ENCODE measurements at regions not wholly inside any gene's neighbourhood (a gene's known extent, or its start where the extent isn't known, plus 50 kb on each side); places are given as distances from the start of the nearest gene placed in this dataset.

GRCh38 chr4:25525896-25526295 is 129.8 kb upstream of the SLC34A2 start:
- Histone ChIP-seq H3K4me3 (no peak overlapping the region), H3K27ac (no peak overlapping the region)

DNA sequence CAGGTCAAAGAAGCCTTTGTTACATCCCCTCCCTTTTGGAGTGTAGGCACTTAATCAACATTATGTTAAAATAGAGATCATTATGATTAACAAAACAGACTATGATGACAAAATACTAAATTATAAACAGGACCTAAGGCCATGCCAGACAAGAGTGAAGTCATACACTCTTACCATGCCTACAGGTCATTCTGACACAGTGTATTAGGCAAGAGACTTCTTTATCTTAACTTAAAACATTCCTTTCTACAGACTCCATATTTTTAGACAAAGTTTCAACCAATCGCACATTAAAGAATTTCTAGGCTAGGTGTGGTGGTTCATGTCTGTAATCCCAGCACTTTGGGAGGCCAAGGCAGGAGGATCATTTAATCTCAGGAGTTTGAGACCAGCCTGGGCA is 128.6 kb upstream of the SLC34A2 start:
- no peak overlapping the region for H3K4me3 ChIP-seq
- H3K27ac ChIP-seq: no peak overlapping the region

- H3K27ac ChIP-seq: no peak overlapping the region
- no peak overlapping the region for H3K4me3 ChIP-seq
These were observed 127.3 kb upstream of the SLC34A2 start for GRCh38 chr4:25528391-25528790.

- Histone ChIP-seq H3K27ac (no peak overlapping the region), H3K4me3 (no peak overlapping the region)
These were observed 124.4 kb upstream of the SLC34A2 start for GRCh38 chr4:25531272-25531671.

- Histone ChIP-seq H3K4me3 (no peak overlapping the region), H3K27ac (no peak overlapping the region)
These were observed 123.1 kb upstream of the SLC34A2 start for GRCh38 chr4:25532591-25532990.

DNA sequence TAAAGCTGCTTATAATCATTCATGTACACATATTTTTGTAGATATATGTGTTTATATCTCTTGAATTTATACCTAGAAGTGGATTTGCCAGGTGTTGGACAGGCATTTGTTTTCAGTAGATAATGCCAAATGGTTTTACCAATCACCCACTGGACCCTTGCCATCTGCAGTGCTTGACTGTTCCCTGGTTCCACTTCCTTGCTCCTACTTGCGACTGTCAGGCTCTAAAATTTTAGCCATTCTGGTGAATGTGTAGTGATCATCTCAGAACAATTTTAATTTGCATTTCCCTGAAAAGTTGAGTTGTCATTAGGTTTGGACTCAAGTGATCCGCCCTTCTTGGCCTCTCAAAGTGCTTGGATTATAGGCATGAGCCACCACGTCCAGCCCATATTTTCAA is 122.4 kb upstream of the SLC34A2 start:
- Histone ChIP-seq H3K27ac (no peak overlapping the region), H3K4me3 (no peak overlapping the region)

DNA sequence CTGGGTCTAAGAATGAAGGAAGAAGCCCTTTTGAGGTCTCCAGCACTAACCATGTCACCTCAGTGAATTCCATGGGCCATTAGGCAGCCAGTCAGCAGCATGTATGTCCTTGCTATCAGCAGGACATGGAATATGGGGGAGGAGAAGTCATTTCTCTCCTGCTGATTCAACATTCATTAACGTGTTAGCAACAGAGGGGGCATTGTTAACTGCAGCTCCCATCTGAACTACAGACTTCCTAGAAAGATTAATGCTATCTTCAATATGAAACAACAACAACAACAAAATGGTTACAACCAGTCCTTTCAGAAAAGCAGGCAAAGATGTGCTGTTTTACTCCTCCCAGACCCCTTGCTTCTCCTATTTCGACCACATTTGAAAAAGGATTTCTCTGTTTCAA is 120.4 kb upstream of the SLC34A2 start:
- Histone ChIP-seq H3K4me3 (no peak overlapping the region), H3K27ac (no peak overlapping the region)

- Histone ChIP-seq H3K4me3 (no peak overlapping the region), H3K27ac (no peak overlapping the region)
These were observed 119.8 kb upstream of the SLC34A2 start for GRCh38 chr4:25535701-25536473.

DNA sequence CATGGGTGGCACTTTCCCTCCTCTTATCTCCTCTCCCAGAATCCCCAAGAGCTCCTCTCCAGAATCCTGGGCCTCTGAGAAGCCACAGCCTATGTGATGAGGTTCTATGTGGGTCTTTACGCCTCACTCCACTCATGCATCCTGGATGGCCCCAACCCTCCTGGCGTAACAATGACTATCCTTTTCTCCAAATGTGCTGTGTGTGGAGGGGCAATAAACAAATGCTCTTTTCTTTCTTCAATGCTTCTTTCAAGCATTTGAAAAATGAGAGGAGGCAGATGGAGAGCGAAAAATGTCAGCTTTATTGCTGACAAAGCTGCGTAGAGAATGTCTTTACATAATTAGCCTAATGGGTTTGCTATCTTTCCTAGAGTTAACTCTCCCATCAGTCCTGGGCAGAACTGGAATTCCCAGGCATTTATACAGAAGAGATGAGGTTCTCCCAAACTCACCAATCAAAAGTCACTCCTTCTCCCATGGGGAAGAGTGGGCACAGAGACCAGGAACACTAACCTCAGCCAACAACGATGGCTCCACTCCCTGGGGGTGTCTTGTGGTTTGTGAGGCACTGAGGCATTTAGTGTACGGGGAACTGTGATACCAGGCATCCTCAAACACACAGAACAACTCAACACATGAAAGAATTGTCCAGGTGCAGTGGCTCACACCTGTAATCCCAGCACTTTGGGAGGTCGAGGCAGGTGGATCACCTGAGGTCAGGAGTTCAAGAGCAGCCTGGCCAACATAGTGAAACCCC is 118.9 kb upstream of the SLC34A2 start:
- Histone ChIP-seq H3K27ac (no peak overlapping the region), H3K4me3 (no peak overlapping the region)

DNA sequence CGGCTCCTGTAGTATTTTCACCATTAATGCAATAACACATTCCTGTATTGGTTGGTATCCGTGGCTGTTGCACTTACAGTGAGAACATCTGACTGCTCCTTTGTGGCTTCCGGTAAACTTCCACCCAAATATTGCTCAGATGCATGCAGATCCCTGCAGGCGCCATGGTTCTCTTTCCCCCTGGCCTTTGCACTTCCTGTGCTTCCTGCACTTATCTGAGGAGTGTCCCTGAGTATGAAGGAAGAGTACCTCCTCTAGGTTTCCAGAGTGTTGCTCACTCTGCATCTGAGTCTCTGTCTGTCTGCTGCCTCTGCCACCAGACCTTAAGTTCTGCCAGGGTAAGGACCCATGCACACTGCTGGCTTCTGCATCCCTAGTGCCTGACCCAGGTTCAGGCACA is 117.2 kb upstream of the SLC34A2 start:
- no peak overlapping the region for H3K27ac ChIP-seq
- H3K4me3 ChIP-seq: no peak overlapping the region

DNA sequence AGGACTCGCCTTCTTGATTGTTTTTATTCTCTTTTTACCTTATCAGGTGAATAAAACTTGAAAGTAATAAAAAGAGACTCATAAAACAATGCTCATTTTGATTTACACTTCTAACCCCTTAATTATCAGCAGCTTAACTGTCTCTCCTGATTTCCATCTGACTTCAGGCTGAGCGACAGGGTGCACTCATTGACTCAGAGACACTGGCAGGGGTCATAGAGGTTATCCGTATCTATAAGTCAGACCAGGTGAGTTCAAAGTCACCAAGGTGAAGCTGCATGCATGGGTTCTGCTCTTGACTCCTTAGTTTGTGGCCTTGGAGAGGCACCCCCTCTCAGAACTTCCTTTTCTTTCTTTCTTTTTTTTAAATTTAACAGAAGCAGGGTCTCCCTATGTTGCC is 116.4 kb upstream of the SLC34A2 start:
- Histone ChIP-seq H3K27ac (no peak overlapping the region), H3K4me3 (no peak overlapping the region)

DNA sequence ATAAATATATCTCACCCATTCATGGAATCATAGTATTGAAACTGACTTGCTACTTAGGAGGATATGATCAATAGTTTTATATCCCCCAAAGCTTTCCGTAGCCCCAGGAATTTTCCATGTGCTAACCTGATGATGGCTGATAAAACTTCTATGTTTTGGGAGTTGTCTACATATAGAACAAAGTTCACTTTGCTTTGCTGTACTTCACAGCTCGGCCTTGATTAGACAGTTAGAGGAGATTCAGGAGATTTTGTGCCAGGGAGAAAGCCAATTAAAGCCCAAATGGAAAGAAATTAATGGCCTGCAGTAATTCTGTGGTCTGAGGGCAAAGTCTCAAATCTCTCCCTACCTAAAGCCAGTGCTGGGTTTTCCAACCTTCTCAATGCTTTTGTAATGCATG is 114.9 kb upstream of the SLC34A2 start:
- Histone ChIP-seq H3K27ac (no peak overlapping the region), H3K4me3 (no peak overlapping the region)

GRCh38 chr4:25547343-25547742 is 108.3 kb upstream of the SLC34A2 start:
- Histone ChIP-seq H3K4me3 (no peak overlapping the region), H3K27ac (no peak overlapping the region)

DNA sequence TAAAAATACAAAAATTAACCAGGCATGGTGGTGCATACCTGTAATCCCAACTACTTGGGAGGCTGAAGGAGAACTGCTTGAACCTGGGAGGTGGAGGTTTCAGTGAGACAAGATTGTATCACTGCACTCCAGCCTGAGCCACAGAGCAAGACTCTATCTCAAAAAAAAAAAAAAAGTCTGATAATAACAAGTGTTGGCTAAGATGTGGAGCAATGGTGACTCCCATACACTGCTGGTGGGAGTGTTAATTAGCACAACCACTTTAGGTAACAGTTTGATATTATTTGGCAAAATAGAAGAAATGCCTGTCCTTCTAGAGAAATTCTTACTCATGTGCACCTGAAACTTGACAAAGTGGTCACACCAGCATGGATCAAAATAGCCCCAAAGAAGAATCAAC is 106.2 kb upstream of the SLC34A2 start:
- H3K4me3 ChIP-seq: no peak overlapping the region
- no peak overlapping the region for H3K27ac ChIP-seq

DNA sequence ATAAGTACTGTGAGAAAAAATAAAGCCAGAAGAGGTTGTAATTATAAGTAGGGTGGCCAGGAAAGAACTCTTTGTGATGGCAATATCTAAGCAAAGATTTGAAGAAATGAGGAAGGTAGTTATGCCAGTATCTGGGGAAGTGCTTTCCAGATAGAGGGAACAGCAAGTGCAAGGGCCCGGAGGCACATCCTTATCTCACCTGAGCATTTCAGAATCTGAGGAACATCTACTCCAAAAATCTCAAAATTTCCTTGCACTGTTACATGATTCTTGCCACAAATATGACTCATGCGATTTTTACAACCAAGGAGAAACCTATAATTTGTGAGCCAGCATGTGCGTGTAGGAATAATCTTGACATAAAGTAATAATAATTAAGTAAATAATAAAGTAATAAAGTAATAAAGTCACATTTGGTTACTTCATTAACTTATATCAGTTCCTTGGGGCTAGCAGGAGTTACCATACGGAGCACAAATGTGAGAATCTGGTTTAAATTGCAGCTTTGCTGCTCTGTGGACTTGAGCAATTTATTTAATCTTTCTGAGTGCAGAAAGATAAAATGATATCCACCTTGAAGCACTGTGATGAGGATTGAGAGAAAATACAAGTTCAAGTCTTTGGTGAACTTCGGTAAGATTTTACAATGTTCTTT is 105.1 kb upstream of the SLC34A2 start:
- Histone ChIP-seq H3K27ac (no peak overlapping the region), H3K4me3 (no peak overlapping the region)

DNA sequence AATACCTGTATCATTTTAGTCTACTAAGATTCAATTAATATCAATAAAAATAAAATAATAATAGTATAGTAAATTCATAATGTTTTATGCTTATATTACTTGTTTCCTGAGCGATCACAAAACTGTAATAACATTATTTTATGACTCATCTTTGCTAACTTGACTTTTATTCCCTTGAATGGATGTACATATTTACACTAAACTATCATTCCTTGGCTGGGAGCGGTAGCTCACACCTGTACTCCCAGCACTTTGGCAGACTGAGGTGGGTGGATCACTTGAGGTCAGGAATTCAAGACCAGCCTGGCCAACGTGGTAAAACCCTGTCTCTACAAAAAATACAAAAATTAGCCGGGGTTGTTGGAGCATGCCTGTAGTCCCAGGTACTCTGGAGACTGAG is 104.0 kb upstream of the SLC34A2 start:
- no peak overlapping the region for H3K27ac ChIP-seq

GRCh38 chr4:25552580-25553271 is 102.9 kb upstream of the SLC34A2 start:
- Histone ChIP-seq H3K4me3 (no peak overlapping the region), H3K27ac (no peak overlapping the region)

More for the DNA sequence above, 104.0 kb upstream of the SLC34A2 start:
- no peak overlapping the region for H3K4me3 ChIP-seq

DNA sequence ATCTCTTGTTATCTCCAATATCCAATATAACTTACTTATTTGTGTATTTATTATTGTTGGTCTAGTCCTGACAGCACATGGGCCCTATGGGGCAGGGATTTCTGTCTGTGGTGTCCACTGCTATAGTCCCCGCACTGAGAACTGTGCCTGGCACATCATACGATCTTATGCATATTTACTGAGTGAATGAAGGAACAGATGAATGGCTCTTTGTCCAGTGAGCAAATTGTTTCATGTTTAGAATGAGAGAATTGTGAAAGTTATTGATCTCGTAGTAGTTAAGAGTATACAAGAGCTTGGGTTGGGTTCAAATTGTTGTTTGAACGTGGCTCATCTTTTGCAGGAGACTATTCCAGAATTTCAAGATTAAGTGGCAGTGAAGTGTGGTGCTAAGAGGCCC is 96.1 kb upstream of the SLC34A2 start:
- no peak overlapping the region for H3K27ac ChIP-seq
- H3K4me3 ChIP-seq: no peak overlapping the region

DNA sequence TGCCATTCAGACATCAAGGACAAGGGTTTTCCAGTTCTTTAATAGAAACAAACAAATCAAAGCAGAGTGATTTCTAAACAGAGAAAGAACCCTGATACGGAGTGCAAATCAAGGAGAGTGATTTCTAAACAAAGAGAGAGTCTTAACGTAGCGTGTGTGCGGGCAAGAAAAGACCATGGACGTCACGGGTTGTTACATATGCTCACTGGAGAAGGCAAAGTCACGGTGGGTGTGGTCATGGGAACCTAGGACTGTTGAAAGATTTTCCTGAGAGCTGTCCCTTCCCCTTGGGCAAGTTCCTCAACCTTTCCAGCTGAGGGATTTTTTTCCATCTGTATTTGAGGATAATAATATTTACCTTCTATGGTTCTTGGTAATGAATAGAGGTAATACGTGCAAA is 95.0 kb upstream of the SLC34A2 start:
- Histone ChIP-seq H3K4me3 (no peak overlapping the region), H3K27ac (no peak overlapping the region)

- no peak overlapping the region for H3K27ac ChIP-seq
These were observed 92.5 kb upstream of the SLC34A2 start for GRCh38 chr4:25563071-25563564.

More at GRCh38 chr4:25563071-25563564, 92.5 kb upstream of the SLC34A2 start:
- no peak overlapping the region for H3K4me3 ChIP-seq
